ENCODE measurements at regions not wholly inside any gene's neighbourhood (a gene's known extent, or its start where the extent isn't known, plus 50 kb on each side); places are given as distances from the start of the nearest gene placed in this dataset.

DNA sequence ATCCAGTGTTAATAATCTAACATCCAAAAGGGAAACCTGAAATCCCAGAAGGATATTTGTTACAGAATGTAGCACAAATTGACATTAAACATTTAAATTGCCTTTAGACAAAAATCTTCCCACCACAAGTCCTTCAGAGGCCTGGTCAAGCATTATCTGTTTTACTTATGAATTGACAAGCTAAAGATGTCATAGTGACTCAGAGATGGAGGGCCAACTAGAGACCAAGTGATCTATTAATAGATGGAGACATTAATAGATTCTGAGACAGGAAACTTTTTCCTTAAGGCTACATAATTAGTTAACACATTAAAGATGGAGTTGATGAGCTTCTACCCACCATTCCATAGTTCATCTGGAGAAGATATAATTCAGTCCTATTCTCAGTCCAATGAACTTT, 526.2 kb downstream of the IRS1 start:
- no peak for TF ChIP-seq TCF7L2 (IDR thresholded peaks at IDR 0.05; ENCODE audit: borderline replicate concordance, low read depth, low read length)
- TF ChIP-seq ZBTB49 (tag by site-specific recombination; IDR thresholded peaks at IDR 0.05; ENCODE audit: low read depth), result no peak
- no peak for TF ChIP-seq ZNF211 (tag by site-specific recombination; IDR thresholded peaks at IDR 0.05; ENCODE audit: low read depth)
- no peak for TF ChIP-seq TRIM28 (IDR thresholded peaks at IDR 0.05; ENCODE audit: borderline replicate concordance, low read length)
- TF ChIP-seq ZNF2 (tag by site-specific recombination; IDR thresholded peaks at IDR 0.05), result no peak
- TF ChIP-seq ZNF664 (tag by site-specific recombination; IDR thresholded peaks at IDR 0.05), result no peak
- TF ChIP-seq, protein P1, sequence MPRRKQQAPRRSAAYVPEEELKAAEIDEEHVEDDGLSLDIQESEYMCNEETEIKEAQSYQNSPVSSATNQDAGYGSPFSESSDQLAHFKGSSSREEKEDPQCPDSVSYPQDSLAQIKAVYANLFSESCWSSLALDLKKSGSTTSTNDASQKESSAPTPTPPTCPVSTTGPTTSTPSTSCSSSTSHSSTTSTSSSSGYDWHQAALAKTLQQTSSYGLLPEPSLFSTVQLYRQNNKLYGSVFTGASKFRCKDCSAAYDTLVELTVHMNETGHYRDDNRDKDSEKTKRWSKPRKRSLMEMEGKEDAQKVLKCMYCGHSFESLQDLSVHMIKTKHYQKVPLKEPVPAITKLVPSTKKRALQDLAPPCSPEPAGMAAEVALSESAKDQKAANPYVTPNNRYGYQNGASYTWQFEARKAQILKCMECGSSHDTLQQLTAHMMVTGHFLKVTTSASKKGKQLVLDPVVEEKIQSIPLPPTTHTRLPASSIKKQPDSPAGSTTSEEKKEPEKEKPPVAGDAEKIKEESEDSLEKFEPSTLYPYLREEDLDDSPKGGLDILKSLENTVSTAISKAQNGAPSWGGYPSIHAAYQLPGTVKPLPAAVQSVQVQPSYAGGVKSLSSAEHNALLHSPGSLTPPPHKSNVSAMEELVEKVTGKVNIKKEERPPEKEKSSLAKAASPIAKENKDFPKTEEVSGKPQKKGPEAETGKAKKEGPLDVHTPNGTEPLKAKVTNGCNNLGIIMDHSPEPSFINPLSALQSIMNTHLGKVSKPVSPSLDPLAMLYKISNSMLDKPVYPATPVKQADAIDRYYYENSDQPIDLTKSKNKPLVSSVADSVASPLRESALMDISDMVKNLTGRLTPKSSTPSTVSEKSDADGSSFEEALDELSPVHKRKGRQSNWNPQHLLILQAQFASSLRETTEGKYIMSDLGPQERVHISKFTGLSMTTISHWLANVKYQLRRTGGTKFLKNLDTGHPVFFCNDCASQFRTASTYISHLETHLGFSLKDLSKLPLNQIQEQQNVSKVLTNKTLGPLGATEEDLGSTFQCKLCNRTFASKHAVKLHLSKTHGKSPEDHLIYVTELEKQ (tag by site-specific recombination; IDR thresholded peaks at IDR 0.05; ENCODE audit: borderline replicate concordance), result no peak
- TF ChIP-seq SP2 (tag by site-specific recombination; IDR thresholded peaks at IDR 0.05), result no peak
- TF ChIP-seq CTCF (tag by site-specific recombination; IDR thresholded peaks at IDR 0.05), result no peak
